Tongue (tissue), 1 donor: ENCODE measurements at regions not wholly inside any gene's neighbourhood (a gene's known extent, or its start where the extent isn't known, plus 50 kb on each side); places are given as distances from the start of the nearest gene placed in this dataset.
"Not testable (repeated sequence)": the region's sequence is repeated elsewhere in the genome, so short reads cannot be mapped to it uniquely, and the experiment has no call there.

Experiments used
- DNase-seq: peaks from one replicate; pipeline ENCODE4 v3.0.0-alpha.2; 2015

GRCh38 chr5:51034222-51034901 is 348.9 kb upstream of the ISL1 start:
- DNase-seq: no peak

- DNase-seq: no peak
Observed at GRCh38 chr5:51039424-51040329, 343.6 kb upstream of the ISL1 start.

- DNase-seq: no peak
Observed at GRCh38 chr5:51043745-51044144, 339.5 kb upstream of the ISL1 start.

GRCh38 chr5:51047369-51047768 is 335.9 kb upstream of the ISL1 start:
- DNase-seq: no peak

GRCh38 chr5:51053361-51053760 is 329.9 kb upstream of the ISL1 start:
- DNase-seq: no peak

GRCh38 chr5:51060953-51061352 is 322.3 kb upstream of the ISL1 start:
- DNase-seq: no peak

- DNase-seq: no peak
Observed at GRCh38 chr5:51072937-51073336, 310.3 kb upstream of the ISL1 start.

- DNase-seq: no peak
Observed at GRCh38 chr5:51082741-51083140, 300.5 kb upstream of the ISL1 start.

- no peak for DNase-seq
Observed at GRCh38 chr5:51091816-51092215, 291.4 kb upstream of the ISL1 start.

- no peak for DNase-seq
Observed at GRCh38 chr5:51095486-51095885, 287.8 kb upstream of the ISL1 start.

- no peak for DNase-seq
Observed at GRCh38 chr5:51096859-51097258, 286.4 kb upstream of the ISL1 start.

GRCh38 chr5:51099173-51099853 is 283.9 kb upstream of the ISL1 start:
- DNase-seq: no peak

GRCh38 chr5:51104556-51104955 is 278.7 kb upstream of the ISL1 start:
- no peak for DNase-seq

GRCh38 chr5:51109786-51110410 is 273.4 kb upstream of the ISL1 start:
- DNase-seq: no peak

- no peak for DNase-seq
Observed at GRCh38 chr5:51131266-51131665, 252.0 kb upstream of the ISL1 start.

- no peak for DNase-seq
Observed at GRCh38 chr5:51138164-51138563, 245.1 kb upstream of the ISL1 start.

GRCh38 chr5:51148437-51148836 is 234.8 kb upstream of the ISL1 start:
- DNase-seq: no peak

- no peak for DNase-seq
Observed at GRCh38 chr5:51156222-51156621, 227.0 kb upstream of the ISL1 start.

- DNase-seq: no peak
Observed at GRCh38 chr5:51156838-51157237, 226.4 kb upstream of the ISL1 start.

GRCh38 chr5:51159164-51159563 is 224.1 kb upstream of the ISL1 start:
- DNase-seq: no peak

GRCh38 chr5:51159606-51160005 is 223.6 kb upstream of the ISL1 start:
- DNase-seq: no peak

GRCh38 chr5:51162245-51162644 is 221.0 kb upstream of the ISL1 start:
- DNase-seq: no peak

- not testable (repeated sequence) for DNase-seq
Observed at GRCh38 chr5:51165621-51166020, 217.6 kb upstream of the ISL1 start.
